ENCODE measurements at regions not wholly inside any gene's neighbourhood (a gene's known extent, or its start where the extent isn't known, plus 50 kb on each side); places are given as distances from the start of the nearest gene placed in this dataset.
A peak's percentile ranks its signal among the peaks of the same experiment; 100 is the strongest.

DNA sequence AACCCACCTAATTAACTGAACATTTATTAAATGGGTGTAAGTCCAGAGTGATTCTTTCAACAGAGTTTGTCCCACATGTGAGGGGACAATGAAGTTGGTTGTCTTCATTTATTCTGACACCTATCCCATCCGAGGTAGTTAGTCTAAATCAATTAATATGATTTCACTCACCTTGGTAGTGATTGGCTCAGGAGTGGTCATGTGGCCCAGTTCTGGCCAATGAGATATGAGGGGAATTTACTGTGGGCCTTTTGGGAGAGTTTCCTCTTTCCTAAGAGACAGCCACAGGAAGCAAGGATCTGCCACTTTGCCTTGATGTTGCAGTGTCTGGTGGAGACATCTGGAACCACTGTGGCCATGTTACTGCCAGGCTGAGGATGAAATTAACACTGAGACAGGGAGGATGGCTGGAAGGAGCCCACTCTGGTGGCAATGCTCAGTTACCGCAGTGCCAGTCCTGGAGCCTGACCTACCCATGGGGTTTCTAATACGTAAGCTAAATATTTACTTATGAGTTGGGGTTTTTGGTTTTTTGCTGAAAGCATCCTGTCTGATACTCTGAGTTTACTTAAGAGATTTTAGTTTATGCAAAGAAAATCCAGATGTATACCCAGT, 118.6 kb downstream of the FGF18 start:
- TF ChIP-seq, protein P1, sequence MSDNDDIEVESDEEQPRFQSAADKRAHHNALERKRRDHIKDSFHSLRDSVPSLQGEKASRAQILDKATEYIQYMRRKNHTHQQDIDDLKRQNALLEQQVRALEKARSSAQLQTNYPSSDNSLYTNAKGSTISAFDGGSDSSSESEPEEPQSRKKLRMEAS (IDR thresholded peaks at IDR 0.05), result no peak
- TF ChIP-seq, protein P2, sequence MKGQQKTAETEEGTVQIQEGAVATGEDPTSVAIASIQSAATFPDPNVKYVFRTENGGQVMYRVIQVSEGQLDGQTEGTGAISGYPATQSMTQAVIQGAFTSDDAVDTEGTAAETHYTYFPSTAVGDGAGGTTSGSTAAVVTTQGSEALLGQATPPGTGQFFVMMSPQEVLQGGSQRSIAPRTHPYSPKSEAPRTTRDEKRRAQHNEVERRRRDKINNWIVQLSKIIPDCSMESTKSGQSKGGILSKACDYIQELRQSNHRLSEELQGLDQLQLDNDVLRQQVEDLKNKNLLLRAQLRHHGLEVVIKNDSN (IDR thresholded peaks at IDR 0.05), result peak; percentile 83

DNA sequence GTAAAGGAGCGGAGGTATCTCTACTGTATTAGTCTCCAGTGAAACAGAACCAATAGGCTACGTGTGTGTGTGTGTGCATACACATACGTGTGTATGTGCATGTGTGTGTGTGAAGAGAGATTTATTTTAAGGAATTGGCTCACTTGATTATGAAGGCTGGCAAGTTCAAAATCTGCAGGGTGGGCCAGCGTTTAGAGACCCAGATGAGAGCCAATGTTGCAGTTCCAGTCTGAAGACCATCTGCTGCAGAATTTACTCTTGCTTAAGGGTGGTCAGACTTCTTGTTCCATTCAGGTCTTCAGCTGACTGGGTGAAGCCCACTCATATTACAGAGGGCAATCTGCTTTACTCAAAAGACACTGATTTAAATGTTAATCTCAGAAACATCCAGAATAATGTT, 119.2 kb downstream of the FGF18 start:
- TF ChIP-seq EP300 (IDR thresholded peaks at IDR 0.05; ENCODE audit: borderline replicate concordance) (no peak), EGR1 (IDR thresholded peaks at IDR 0.05) (no peak), YY1 (IDR thresholded peaks at IDR 0.05; ENCODE audit: low read depth) (no peak), ZBTB7A (IDR thresholded peaks at IDR 0.05; ENCODE audit: low read depth) (no peak)
- TF ChIP-seq, protein P2 (IDR thresholded peaks at IDR 0.05), result no peak

DNA sequence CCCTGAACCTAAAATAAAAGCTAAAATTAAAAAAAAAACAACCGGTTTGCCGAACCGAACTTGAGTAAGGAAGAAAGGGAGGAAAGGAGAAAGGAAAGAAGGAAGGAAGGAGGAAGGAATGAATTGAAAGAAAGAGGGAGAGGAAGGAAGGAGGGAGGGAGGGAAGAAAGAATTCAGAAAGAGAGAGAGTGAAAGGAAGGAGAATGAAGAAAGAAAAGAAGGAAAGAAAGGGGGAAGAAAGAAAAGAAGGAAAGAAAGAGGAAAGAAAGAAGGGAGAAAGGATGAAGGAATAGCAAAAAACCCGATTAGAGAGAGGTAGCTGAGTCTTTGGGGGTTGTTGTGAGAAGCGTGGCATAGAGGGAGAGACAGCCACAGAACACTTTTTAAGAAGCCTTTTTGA, 121.4 kb downstream of the FGF18 start:
- TF ChIP-seq CEBPB (IDR thresholded peaks at IDR 0.05) (no peak), NFIC (IDR thresholded peaks at IDR 0.05) (no peak), TCF12 (IDR thresholded peaks at IDR 0.05; ENCODE audit: low read depth) (no peak), ZBTB7A (IDR thresholded peaks at IDR 0.05; ENCODE audit: low read depth) (no peak), EP300 (IDR thresholded peaks at IDR 0.05; ENCODE audit: borderline replicate concordance) (no peak), FOXM1 (IDR thresholded peaks at IDR 0.05; ENCODE audit: borderline replicate concordance, low read depth) (no peak), CREB1 (IDR thresholded peaks at IDR 0.05; ENCODE audit: low read depth) (no peak), EGR1 (IDR thresholded peaks at IDR 0.05) (no peak), TAF1 (IDR thresholded peaks at IDR 0.05; ENCODE audit: low read depth) (no peak), YY1 (IDR thresholded peaks at IDR 0.05; ENCODE audit: low read depth) (no peak), RAD21 (IDR thresholded peaks at IDR 0.05; ENCODE audit: low read depth) (no peak), TEAD4 (IDR thresholded peaks at IDR 0.05) (no peak)
- TF ChIP-seq, protein P1 (IDR thresholded peaks at IDR 0.05), result no peak
- TF ChIP-seq, protein P2 (IDR thresholded peaks at IDR 0.05), result no peak
- TF ChIP-seq, protein P3, sequence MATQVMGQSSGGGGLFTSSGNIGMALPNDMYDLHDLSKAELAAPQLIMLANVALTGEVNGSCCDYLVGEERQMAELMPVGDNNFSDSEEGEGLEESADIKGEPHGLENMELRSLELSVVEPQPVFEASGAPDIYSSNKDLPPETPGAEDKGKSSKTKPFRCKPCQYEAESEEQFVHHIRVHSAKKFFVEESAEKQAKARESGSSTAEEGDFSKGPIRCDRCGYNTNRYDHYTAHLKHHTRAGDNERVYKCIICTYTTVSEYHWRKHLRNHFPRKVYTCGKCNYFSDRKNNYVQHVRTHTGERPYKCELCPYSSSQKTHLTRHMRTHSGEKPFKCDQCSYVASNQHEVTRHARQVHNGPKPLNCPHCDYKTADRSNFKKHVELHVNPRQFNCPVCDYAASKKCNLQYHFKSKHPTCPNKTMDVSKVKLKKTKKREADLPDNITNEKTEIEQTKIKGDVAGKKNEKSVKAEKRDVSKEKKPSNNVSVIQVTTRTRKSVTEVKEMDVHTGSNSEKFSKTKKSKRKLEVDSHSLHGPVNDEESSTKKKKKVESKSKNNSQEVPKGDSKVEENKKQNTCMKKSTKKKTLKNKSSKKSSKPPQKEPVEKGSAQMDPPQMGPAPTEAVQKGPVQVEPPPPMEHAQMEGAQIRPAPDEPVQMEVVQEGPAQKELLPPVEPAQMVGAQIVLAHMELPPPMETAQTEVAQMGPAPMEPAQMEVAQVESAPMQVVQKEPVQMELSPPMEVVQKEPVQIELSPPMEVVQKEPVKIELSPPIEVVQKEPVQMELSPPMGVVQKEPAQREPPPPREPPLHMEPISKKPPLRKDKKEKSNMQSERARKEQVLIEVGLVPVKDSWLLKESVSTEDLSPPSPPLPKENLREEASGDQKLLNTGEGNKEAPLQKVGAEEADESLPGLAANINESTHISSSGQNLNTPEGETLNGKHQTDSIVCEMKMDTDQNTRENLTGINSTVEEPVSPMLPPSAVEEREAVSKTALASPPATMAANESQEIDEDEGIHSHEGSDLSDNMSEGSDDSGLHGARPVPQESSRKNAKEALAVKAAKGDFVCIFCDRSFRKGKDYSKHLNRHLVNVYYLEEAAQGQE (IDR thresholded peaks at IDR 0.05; ENCODE audit: low read depth), result no peak

DNA sequence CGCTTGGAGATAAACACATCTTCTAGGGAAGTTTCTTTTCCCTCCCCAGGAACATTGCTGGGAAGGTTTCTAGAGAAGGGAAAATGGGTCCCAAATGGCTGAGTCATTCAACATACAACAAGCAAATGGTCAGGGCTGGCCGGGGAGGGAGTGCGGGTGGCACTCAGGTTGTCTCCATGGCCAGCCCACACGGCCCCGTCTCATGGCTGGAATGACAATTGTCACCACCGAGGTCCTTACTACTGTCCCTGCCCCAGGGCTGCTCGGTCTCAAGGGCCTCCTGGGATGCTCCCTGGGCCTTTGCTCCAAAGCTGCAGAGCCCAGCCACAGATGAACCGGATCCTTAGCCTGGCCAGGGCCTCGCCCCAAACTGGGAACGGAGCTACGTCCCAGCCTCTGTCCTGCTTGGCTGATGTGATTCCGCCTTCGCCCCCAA, 121.9 kb downstream of the FGF18 start:
- TF ChIP-seq TEAD4 (IDR thresholded peaks at IDR 0.05), result no peak
- TF ChIP-seq RAD21 (IDR thresholded peaks at IDR 0.05; ENCODE audit: low read depth), result no peak
- TF ChIP-seq EGR1 (IDR thresholded peaks at IDR 0.05), result no peak
- no peak for TF ChIP-seq CREB1 (IDR thresholded peaks at IDR 0.05; ENCODE audit: low read depth)
- no peak for TF ChIP-seq NFIC (IDR thresholded peaks at IDR 0.05)
- TF ChIP-seq, protein P1 (IDR thresholded peaks at IDR 0.05), result no peak
- TF ChIP-seq, protein P3 (IDR thresholded peaks at IDR 0.05; ENCODE audit: low read depth), result no peak
- no peak for TF ChIP-seq CEBPB (IDR thresholded peaks at IDR 0.05)
- TF ChIP-seq TAF1 (IDR thresholded peaks at IDR 0.05; ENCODE audit: low read depth), result no peak
- TF ChIP-seq TCF12 (IDR thresholded peaks at IDR 0.05; ENCODE audit: low read depth), result no peak
- TF ChIP-seq ZBTB7A (IDR thresholded peaks at IDR 0.05; ENCODE audit: low read depth), result no peak
- no peak for TF ChIP-seq FOXM1 (IDR thresholded peaks at IDR 0.05; ENCODE audit: borderline replicate concordance, low read depth)
- TF ChIP-seq, protein P2 (IDR thresholded peaks at IDR 0.05), result no peak
- no peak for TF ChIP-seq EP300 (IDR thresholded peaks at IDR 0.05; ENCODE audit: borderline replicate concordance)
- TF ChIP-seq YY1 (IDR thresholded peaks at IDR 0.05; ENCODE audit: low read depth), result no peak

DNA sequence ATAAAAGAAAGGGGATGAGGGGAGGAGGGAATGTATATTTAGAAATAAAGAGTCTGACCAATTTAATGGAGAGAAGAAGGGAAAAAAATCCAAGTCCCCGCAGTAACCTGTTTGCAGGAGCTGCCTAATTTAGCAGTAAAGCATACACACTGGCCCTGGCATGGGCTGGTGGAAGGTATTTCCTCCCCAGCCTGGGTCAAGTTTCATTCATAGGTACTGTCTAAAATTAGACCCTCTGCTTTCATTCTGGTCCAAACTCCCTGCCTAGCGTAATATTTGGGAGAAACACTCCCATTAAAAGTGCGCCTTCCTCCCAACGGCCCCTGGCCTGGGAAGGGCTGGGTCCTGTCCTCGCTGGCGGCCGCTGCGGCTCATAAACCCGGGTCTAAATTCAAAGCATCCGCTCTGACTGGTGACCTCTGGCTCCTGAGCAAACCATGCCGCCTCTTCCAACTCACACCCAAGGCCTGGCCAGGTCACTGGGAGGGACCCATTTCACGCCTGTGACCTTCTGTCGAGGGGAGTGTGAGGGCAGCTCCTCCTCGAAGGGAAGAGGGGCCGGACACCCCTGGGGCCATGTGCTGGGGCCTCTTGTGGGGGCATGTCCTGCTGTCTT, 123.2 kb downstream of the FGF18 start:
- TF ChIP-seq TEAD4 (IDR thresholded peaks at IDR 0.05), result no peak
- TF ChIP-seq TAF1 (IDR thresholded peaks at IDR 0.05; ENCODE audit: low read depth), result no peak
- TF ChIP-seq, protein P2 (IDR thresholded peaks at IDR 0.05), result no peak
- TF ChIP-seq, protein P1 (IDR thresholded peaks at IDR 0.05), result no peak
- no peak for TF ChIP-seq EGR1 (IDR thresholded peaks at IDR 0.05)
